HG03571 (cell line): ENCODE measurements at regions not wholly inside any gene's neighbourhood (a gene's known extent, or its start where the extent isn't known, plus 50 kb on each side); places are given as distances from the start of the nearest gene placed in this dataset.
"Not testable (repeated sequence)": the region's sequence is repeated elsewhere in the genome, so short reads cannot be mapped to it uniquely, and the experiment has no call there.

Experiments
- ATAC-seq: cut with Tn5 transposase; IDR thresholded peaks from one replicate; pipeline ENCODE4 v1.9.1; 2021; ENCODE audit not compliant: unreplicated experiment

DNA sequence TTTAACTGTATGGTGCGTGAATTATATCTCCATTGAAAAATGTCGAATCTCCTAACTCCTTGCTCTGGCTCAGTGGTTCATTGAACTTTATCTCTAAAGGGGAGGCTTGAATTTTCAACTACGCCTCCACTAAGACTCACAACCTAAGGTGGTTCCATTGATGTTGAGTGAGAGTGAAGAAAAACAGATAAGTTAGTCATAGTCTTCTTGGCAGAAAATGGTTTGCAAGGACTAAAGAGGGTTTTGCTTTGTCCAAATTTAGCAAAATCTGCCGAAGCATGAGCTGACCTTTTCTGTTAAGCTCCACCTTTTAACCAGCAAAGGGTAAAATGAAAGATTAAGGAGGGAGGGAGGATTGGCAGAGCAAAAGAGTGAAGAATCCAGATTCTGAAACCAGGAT is 290.2 kb upstream of the SPTLC3 start:
- no peak for ATAC-seq

- no peak for ATAC-seq
Measured at GRCh38 chr20:12721636-12722035, 287.1 kb upstream of the SPTLC3 start.

DNA sequence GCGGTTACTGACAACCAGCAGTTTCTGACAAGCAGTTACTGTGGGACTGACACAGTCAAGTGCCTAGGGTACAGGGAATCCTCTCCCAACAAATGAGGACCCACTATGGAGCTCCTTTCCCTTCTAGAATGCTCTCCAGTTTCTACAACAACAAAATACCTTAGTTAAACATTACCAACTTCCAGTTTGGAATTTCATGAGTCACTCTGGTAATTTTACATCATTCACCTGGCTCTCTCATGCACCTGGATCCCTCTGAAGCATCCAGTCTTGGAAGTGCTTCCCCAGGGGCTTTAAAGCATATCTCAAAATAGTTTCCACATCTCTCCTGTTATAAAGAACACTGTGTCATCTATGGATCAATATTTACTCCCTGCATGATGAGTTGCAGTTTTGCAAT is 286.7 kb upstream of the SPTLC3 start:
- ATAC-seq: no peak

DNA sequence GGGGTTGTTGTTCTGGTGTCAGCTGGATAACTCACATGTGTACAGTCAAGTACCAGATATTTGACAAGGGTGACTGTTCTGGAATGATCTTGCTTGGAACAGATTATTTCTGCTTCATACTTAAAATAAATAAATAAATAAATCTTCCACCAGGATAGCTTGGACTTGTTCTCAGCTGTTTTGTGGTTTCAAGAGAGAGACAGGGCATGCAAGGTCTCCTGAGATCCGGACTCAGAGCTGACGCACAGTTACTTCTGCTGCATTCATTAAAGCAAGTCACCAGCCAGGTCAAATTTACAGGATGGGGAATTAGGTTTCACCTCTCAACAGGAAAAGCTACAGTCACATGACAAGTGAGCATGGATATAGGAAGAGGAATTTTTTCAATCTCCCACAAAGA is 285.0 kb upstream of the SPTLC3 start:
- ATAC-seq: no peak

DNA sequence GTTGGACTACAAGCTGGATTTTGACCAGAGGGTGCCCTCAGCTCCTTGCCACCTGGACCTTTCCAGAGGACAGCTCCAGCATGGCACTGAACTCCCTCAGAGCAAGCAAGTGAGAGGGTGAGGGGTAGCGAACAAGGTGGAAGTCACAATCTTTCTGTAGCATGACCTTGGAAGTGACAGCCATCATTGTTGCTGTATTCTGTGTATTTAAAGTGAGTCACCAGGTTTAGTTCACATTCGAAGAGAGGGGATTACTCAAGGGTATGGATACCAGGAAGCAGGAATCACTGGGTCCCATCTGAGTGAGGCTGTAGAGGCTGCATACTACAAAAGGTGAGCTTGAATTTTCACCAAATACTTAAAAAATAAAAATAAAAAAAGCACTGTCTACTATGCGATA is 280.0 kb upstream of the SPTLC3 start:
- ATAC-seq: no peak

- no peak for ATAC-seq
Measured at GRCh38 chr20:12729326-12729725, 279.4 kb upstream of the SPTLC3 start.

DNA sequence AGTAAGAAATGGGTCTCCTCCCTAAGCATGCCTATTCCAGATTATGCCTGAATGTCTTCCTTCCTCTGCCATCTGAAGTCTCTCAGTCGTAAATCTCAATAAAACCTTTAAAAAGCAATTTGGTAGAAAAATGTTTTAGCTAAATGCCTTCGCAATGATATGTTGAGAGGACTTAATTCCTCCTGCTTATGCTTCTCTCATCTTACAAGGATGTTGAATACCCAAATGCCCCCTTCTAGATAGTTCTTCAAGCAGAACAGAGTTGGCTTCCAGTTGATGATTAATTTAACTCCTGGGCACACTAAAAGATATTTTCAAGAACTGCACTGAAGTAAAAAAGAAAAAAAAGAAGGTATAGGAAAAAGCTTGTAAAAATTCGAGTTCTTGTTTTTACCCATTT is 275.0 kb upstream of the SPTLC3 start:
- ATAC-seq: no peak

GRCh38 chr20:12737497-12737896 is 271.3 kb upstream of the SPTLC3 start:
- ATAC-seq: no peak

GRCh38 chr20:12737900-12738299 is 270.9 kb upstream of the SPTLC3 start:
- ATAC-seq: no peak

GRCh38 chr20:12740647-12741046 is 268.1 kb upstream of the SPTLC3 start:
- ATAC-seq: no peak

DNA sequence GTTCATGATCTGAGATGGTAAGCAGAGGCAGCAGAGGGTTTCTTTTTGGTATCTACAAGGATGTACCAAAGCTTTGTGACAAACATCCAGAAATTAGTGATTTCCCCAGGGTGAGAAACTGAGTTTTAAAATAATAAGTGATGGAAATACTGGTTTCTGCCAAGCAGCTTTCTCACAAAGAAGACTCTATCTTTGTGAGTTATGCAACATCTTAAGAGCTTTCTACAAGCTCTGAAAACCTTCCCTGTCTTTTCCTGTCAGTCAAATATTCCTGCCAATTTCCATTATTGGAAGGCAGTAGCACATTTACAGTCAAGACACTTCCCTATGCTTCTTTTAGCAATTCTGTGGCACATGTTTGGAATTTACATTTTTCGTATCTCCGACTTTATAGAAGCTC is 264.7 kb upstream of the SPTLC3 start:
- ATAC-seq: no peak

GRCh38 chr20:12748359-12748994 is 260.3 kb upstream of the SPTLC3 start:
- ATAC-seq: no peak

DNA sequence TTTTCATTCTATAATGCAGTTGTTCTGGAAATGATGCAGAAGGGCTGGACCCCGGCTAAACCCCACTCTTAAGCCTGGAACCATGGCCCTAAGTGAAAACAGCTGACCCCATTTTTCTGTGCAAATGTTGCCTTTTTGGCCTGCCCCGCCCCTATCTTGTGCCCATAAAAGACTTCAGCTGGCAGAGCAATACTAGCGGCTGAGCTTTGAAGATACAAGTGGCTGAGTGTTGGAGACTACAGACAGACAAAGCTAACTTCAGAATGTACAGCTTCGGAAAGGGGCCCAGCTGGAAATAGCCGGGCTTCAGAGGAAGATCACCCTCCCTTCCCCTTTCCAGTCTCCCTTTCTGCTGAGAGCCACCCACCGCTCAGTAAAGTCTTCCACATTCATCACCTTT is 258.6 kb upstream of the SPTLC3 start:
- no peak for ATAC-seq

- ATAC-seq: not testable (repeated sequence)
Measured at GRCh38 chr20:12752900-12753693, 255.7 kb upstream of the SPTLC3 start.

DNA sequence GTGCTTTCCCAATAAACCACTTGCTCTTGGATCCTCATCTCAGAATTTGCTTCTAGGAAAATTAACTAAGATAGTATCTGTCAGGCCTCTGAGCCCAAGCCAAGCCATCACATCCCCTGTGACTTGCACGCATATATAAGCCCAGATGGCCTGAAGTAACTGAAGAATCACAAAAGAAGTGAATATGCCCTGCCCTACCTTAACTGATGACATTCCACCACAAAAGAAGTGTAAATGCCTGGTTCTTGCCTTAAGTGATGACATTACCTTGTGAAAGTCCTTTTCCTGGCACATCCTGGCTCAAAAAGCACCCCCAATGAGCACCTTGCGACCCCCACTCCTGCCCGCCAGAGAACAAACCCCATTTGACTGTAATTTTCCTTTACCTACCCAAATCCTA is 255.0 kb upstream of the SPTLC3 start:
- not testable (repeated sequence) for ATAC-seq

DNA sequence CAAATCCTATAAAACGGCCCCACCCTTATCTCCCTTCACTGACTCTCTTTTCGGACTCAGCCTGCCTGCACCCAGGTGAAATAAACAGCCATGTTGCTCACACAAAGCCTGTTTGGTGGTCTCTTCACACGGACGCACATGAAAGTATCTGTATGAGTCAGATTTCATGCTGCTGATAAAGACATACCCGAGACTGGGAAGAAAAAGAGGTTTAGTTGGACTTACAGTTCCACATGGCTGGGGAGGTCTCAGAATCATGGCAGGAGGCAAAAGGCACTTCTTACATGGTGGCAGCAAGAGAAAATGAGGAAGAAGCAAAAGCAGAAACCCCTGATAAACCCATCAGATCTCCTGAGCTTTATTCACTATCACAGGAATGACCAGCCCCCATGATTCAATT is 249.3 kb upstream of the SPTLC3 start:
- not testable (repeated sequence) for ATAC-seq

GRCh38 chr20:12762725-12763124 is 246.0 kb upstream of the SPTLC3 start:
- ATAC-seq: no peak

DNA sequence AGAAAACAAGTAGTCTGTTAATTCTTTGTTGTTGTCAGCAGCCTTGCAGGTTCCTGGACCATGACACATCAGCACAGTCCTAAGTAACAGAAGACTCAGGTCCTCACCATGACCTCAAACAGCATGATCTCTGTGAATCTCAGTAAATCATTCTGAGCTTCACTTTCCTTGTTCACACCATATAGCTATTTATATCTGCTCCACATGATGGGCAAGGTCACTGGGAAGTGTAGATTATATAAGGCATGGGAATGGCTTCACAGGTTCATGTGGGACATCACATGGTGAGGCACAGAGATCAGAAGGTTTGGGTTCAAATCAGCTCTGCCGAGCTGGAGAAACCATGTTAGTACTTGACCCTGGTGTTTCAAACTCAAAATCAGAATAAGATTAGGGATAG is 245.4 kb upstream of the SPTLC3 start:
- no peak for ATAC-seq

DNA sequence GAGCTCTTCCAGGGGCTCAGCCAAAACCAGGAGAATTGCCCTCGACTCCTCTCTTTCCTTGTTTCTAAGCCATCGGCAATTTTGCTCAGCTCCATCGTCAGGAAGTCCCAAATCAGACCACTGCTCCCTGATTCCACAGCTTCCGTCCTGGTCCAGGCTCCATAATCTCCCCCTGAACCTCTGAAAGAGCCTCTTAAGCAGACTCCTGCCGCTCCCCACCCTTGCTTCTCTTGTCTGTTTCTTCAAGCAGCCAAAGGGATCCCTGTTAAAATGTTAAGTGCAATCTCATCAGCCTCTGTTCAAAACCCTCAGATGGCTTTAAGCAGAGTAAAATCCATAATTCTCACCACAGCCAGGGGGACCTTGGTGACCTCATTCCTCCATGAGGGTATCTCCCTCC is 244.7 kb upstream of the SPTLC3 start:
- ATAC-seq: no peak

- no peak for ATAC-seq
Measured at GRCh38 chr20:12764851-12765250, 243.9 kb upstream of the SPTLC3 start.

- no peak for ATAC-seq
Measured at GRCh38 chr20:12773936-12774335, 234.8 kb upstream of the SPTLC3 start.

DNA sequence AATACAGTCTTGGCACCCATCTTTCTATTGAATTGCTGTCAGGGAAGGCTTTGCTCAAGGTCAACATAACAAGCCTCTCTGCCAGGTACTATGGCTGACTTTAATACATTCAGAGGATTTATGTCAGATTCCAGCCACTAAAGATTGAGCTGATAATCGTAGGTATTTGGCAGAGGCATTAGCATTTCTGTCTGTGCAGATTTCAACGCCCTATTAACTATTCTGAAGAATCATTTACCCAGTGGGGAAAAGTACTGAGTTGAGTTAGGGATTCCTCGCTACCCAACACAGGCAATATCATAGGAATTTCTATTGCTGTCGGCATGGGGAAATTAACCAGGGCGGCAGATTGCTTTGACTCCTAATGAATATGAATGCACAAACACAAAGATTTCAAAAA is 233.7 kb upstream of the SPTLC3 start:
- no peak for ATAC-seq

GRCh38 chr20:12777016-12777415 is 231.8 kb upstream of the SPTLC3 start:
- ATAC-seq: no peak
